ENCODE measurements at regions not wholly inside any gene's neighbourhood (a gene's known extent, or its start where the extent isn't known, plus 50 kb on each side); places are given as distances from the start of the nearest gene placed in this dataset.

DNA sequence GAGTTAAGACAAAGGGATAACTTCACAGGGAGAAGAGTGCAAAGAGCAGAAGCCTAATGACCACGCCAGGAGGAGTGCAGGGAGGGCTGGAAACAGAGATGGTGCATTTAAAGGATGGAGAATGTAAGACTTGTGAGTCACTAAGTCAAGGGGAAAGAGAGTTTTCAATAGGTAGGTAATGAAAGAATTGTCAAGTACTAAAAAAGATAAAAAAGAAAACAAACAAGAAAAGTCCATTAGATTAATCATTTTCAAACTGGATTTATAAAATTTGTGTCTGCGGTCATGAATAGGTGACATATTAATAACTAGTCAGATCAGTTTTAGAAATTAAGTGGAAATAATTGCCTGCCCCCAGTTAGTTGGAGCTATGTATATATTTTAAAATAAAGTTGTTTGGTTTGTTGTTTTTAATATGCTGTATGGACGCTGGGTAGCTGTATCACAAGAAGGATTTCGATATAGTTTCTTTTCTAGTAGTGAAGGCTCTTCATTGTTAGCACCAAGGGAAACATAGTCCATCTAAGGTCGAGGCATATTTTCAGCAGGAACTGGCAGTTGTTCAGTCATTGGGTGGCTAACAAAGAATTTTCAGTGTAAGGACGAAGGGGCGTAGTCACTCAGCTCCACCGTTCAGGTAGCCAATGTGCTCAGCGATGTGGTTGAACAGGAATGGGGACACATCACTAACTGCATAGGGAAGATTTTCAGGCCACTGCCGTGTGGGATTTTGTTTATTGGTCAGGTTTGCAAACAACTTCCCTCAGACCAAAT, 203.0 kb downstream of the TGFB2 start:
- Histone ChIP-seq H3K4me1 (ENCODE audit: low read length) (no peaks in the 10 kb centered on the region), H3K9ac (ENCODE audit: low read length) (no peak overlapping the region), H3F3A (ENCODE audit: insufficient read depth, low read length) (no peaks in the 10 kb centered on the region), H3K27ac (ENCODE audit: low read length) (no peak overlapping the region), H3K79me2 (ENCODE audit: low read length) (no peaks in the 10 kb centered on the region), H3K27me3 (replicated peaks; ENCODE audit: insufficient read depth, low read length) (no peaks in the 10 kb centered on the region), H3K36me3 (replicated peaks; ENCODE audit: insufficient read depth, low read length) (no peaks in the 10 kb centered on the region), H4K20me1 (ENCODE audit: insufficient read depth, low read length) (no peaks in the 10 kb centered on the region), H3K4me3 (ENCODE audit: low read length) (no peak overlapping the region), H3K9me2 (replicated peaks; ENCODE audit: insufficient read depth, low read length) (no peaks in the 10 kb centered on the region), H3K4me2 (ENCODE audit: low read depth, low read length) (no peak overlapping the region), H3K9me3 (replicated peaks; ENCODE audit: insufficient read depth, low read length) (no peaks in the 10 kb centered on the region), H2AFZ (ENCODE audit: low read length) (no peak overlapping the region)
- TF ChIP-seq, protein P1, sequence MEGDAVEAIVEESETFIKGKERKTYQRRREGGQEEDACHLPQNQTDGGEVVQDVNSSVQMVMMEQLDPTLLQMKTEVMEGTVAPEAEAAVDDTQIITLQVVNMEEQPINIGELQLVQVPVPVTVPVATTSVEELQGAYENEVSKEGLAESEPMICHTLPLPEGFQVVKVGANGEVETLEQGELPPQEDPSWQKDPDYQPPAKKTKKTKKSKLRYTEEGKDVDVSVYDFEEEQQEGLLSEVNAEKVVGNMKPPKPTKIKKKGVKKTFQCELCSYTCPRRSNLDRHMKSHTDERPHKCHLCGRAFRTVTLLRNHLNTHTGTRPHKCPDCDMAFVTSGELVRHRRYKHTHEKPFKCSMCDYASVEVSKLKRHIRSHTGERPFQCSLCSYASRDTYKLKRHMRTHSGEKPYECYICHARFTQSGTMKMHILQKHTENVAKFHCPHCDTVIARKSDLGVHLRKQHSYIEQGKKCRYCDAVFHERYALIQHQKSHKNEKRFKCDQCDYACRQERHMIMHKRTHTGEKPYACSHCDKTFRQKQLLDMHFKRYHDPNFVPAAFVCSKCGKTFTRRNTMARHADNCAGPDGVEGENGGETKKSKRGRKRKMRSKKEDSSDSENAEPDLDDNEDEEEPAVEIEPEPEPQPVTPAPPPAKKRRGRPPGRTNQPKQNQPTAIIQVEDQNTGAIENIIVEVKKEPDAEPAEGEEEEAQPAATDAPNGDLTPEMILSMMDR (IDR thresholded peaks at IDR 0.05; ENCODE audit: low read length) = no peak
- TF ChIP-seq EZH2phosphoT487 (IDR thresholded peaks at IDR 0.05; ENCODE audit: low read length) = no peak
- TF ChIP-seq EZH2 (optimal IDR thresholded peaks at IDR 0.05; ENCODE audit: low read depth, low read length) = no peak
- DNase-seq = no peak

DNA sequence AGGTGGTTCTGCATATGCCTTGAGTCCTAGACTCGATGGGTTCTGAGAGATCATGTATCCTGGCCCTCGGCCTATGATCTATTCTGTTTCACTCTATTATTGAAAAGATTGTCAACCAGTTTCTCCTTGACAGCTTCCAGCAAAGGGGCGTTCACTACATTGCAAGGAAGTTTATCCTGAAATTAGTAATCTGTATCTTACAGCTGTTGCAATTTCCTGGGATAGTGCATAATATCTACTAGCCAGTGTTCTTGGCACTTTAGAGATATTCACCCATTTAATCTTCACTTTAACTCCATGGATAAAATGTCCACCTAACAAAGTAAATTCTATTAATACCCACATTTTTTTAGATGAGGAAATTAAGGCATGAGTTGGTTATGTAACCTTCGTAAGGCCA, 203.6 kb downstream of the TGFB2 start:
- Histone ChIP-seq H4K20me1 (ENCODE audit: insufficient read depth, low read length) (no peaks in the 10 kb centered on the region), H3K36me3 (replicated peaks; ENCODE audit: insufficient read depth, low read length) (no peaks in the 10 kb centered on the region), H3K9me3 (replicated peaks; ENCODE audit: insufficient read depth, low read length) (no peaks in the 10 kb centered on the region), H3K9ac (ENCODE audit: low read length) (no peak overlapping the region), H2AFZ (ENCODE audit: low read length) (no peak overlapping the region), H3K4me1 (ENCODE audit: low read length) (no peaks in the 10 kb centered on the region), H3F3A (ENCODE audit: insufficient read depth, low read length) (no peaks in the 10 kb centered on the region), H3K4me2 (ENCODE audit: low read depth, low read length) (no peak overlapping the region), H3K4me3 (ENCODE audit: low read length) (no peak overlapping the region), H3K79me2 (ENCODE audit: low read length) (no peaks in the 10 kb centered on the region), H3K27ac (ENCODE audit: low read length) (no peak overlapping the region), H3K9me2 (replicated peaks; ENCODE audit: insufficient read depth, low read length) (no peaks in the 10 kb centered on the region), H3K27me3 (replicated peaks; ENCODE audit: insufficient read depth, low read length) (no peaks in the 10 kb centered on the region)
- DNase-seq = no peak
- TF ChIP-seq, protein P1 (IDR thresholded peaks at IDR 0.05; ENCODE audit: low read length) = no peak
- TF ChIP-seq EZH2 (optimal IDR thresholded peaks at IDR 0.05; ENCODE audit: low read depth, low read length) (no peak), EZH2phosphoT487 (IDR thresholded peaks at IDR 0.05; ENCODE audit: low read length) (no peak)

DNA sequence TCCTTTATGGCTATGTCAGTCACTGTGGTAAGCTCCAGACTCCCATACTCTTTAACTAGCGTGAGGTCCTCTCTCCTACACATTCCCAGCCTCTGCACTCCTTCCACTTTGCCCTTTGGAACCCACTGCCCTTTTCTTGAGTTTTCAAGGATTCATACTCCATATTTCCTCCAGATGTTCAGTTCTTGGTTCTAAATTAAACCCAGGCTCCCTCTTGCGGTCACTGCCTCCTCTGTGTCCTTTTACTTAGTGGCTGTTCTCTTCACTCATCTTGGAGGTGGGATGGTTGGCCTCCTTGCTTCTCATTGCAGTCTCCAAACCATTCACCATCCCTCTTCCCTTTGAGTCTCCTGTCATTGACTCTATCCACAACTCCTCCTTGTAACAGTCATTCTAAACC, 208.1 kb downstream of the TGFB2 start:
- Histone ChIP-seq H3K4me1 (ENCODE audit: low read length) (no peaks in the 10 kb centered on the region), H3K9me3 (replicated peaks; ENCODE audit: insufficient read depth, low read length) (no peaks in the 10 kb centered on the region), H3K36me3 (replicated peaks; ENCODE audit: insufficient read depth, low read length) (no peaks in the 10 kb centered on the region), H4K20me1 (ENCODE audit: insufficient read depth, low read length) (no peaks in the 10 kb centered on the region), H3K9ac (ENCODE audit: low read length) (no peak overlapping the region), H3K4me3 (ENCODE audit: low read length) (no peak overlapping the region), H3K27ac (ENCODE audit: low read length) (no peak overlapping the region), H3K9me2 (replicated peaks; ENCODE audit: insufficient read depth, low read length) (no peaks in the 10 kb centered on the region), H3F3A (ENCODE audit: insufficient read depth, low read length) (no peaks in the 10 kb centered on the region), H2AFZ (ENCODE audit: low read length) (no peak overlapping the region), H3K4me2 (ENCODE audit: low read depth, low read length) (no peak overlapping the region), H3K79me2 (ENCODE audit: low read length) (no peaks in the 10 kb centered on the region), H3K27me3 (replicated peaks; ENCODE audit: insufficient read depth, low read length) (no peaks in the 10 kb centered on the region)
- DNase-seq = no peak
- no peak for TF ChIP-seq EZH2 (optimal IDR thresholded peaks at IDR 0.05; ENCODE audit: low read depth, low read length)
- TF ChIP-seq, protein P1 (IDR thresholded peaks at IDR 0.05; ENCODE audit: low read length) = peak; percentile 57

Measured in MM.1S (cell line).